ENCODE measurements at regions not wholly inside any gene's neighbourhood (a gene's known extent, or its start where the extent isn't known, plus 50 kb on each side); places are given as distances from the start of the nearest gene placed in this dataset.
A peak's percentile ranks its signal among the peaks of the same experiment; 100 is the strongest.
"Not testable (repeated sequence)": the region's sequence is repeated elsewhere in the genome, so short reads cannot be mapped to it uniquely, and the experiment has no call there.

GRCh38 chr1:219549215-219549614 lies 63.7 kb downstream of the ZC3H11B start:
- DNase-seq (ENCODE audit: low read depth in 2 of 2), result peak in 1 of 2 donors; percentile 18

GRCh38 chr1:219548386-219548785 lies 64.5 kb downstream of the ZC3H11B start:
- H3K27me3 ChIP-seq (ENCODE audit: control insufficient read depth, insufficient read depth, low read length), result no peaks in the 10 kb centered on the region
- no peak for TF ChIP-seq CTCF (conservative IDR thresholded peaks at IDR 0.05 in 1 of 2, IDR thresholded peaks at IDR 0.05 in 1 of 2; ENCODE audit: low read depth in 1 of 2, low read length in 2 of 2)
- no peak for TF ChIP-seq EZH2 (IDR thresholded peaks at IDR 0.05; ENCODE audit: low read length, missing control alignments)
- H3K4me3 ChIP-seq (replicated peaks in 1 of 4; ENCODE audit: control extremely low read depth in 1 of 4, insufficient read depth in 1 of 4, low read depth in 3 of 4, low read length in 4 of 4), result no peak overlapping the region
- no peak overlapping the region for H3K9ac ChIP-seq (ENCODE audit: insufficient read depth, low read length)
- H3K4me2 ChIP-seq (ENCODE audit: extremely low read depth, insufficient read depth, low read length), result no peak overlapping the region
- H3K4me1 ChIP-seq (ENCODE audit: control insufficient read depth, extremely low read depth, insufficient read depth, low read length), result no peaks in the 10 kb centered on the region
- no peaks in the 10 kb centered on the region for H4K20me1 ChIP-seq (ENCODE audit: control insufficient read depth, extremely low read depth, insufficient read depth, low read length)
- H3K9me3 ChIP-seq (ENCODE audit: control insufficient read depth, insufficient read depth, low read depth, low read length), result no peaks in the 10 kb centered on the region
- H2AFZ ChIP-seq (ENCODE audit: low read length), result no peak overlapping the region
- H3K36me3 ChIP-seq (ENCODE audit: control insufficient read depth, insufficient read depth, low read length), result no peaks in the 10 kb centered on the region
- no peaks in the 10 kb centered on the region for H3K79me2 ChIP-seq (ENCODE audit: control insufficient read depth, insufficient read depth, low read length)
- H3K27ac ChIP-seq (ENCODE audit: insufficient read depth, low read length), result no peak overlapping the region
- DNase-seq (ENCODE audit: low read depth in 2 of 2), result no peak

More at GRCh38 chr1:219549215-219549614, 63.7 kb downstream of the ZC3H11B start:
- H3K4me1 ChIP-seq (ENCODE audit: control insufficient read depth, extremely low read depth, insufficient read depth, low read length), result no peaks in the 10 kb centered on the region
- H3K36me3 ChIP-seq (ENCODE audit: control insufficient read depth, insufficient read depth, low read length), result no peaks in the 10 kb centered on the region
- H2AFZ ChIP-seq (ENCODE audit: low read length), result no peak overlapping the region
- H3K9ac ChIP-seq (ENCODE audit: insufficient read depth, low read length), result no peak overlapping the region
- no peak for TF ChIP-seq EZH2 (IDR thresholded peaks at IDR 0.05; ENCODE audit: low read length, missing control alignments)
- TF ChIP-seq CTCF (conservative IDR thresholded peaks at IDR 0.05 in 1 of 2, IDR thresholded peaks at IDR 0.05 in 1 of 2; ENCODE audit: low read depth in 1 of 2, low read length in 2 of 2), result no peak
- no peak overlapping the region for H3K27ac ChIP-seq (ENCODE audit: insufficient read depth, low read length)
- no peaks in the 10 kb centered on the region for H3K79me2 ChIP-seq (ENCODE audit: control insufficient read depth, insufficient read depth, low read length)
- H3K4me2 ChIP-seq (ENCODE audit: extremely low read depth, insufficient read depth, low read length), result no peak overlapping the region
- H3K9me3 ChIP-seq (ENCODE audit: control insufficient read depth, insufficient read depth, low read depth, low read length), result no peaks in the 10 kb centered on the region
- H4K20me1 ChIP-seq (ENCODE audit: control insufficient read depth, extremely low read depth, insufficient read depth, low read length), result no peaks in the 10 kb centered on the region
- H3K27me3 ChIP-seq (ENCODE audit: control insufficient read depth, insufficient read depth, low read length), result no peaks in the 10 kb centered on the region
- H3K4me3 ChIP-seq (replicated peaks in 1 of 4; ENCODE audit: control extremely low read depth in 1 of 4, insufficient read depth in 1 of 4, low read depth in 3 of 4, low read length in 4 of 4), result no peak overlapping the region

GRCh38 chr1:219545756-219546155 lies 67.1 kb downstream of the ZC3H11B start:
- H2AFZ ChIP-seq (ENCODE audit: low read length); H3K4me1 ChIP-seq (ENCODE audit: control insufficient read depth, extremely low read depth, insufficient read depth, low read length); H3K9ac ChIP-seq (ENCODE audit: insufficient read depth, low read length); H3K27me3 ChIP-seq (ENCODE audit: control insufficient read depth, insufficient read depth, low read length); H4K20me1 ChIP-seq (ENCODE audit: control insufficient read depth, extremely low read depth, insufficient read depth, low read length); H3K4me2 ChIP-seq (ENCODE audit: extremely low read depth, insufficient read depth, low read length); H3K9me3 ChIP-seq (ENCODE audit: control insufficient read depth, insufficient read depth, low read depth, low read length); H3K36me3 ChIP-seq (ENCODE audit: control insufficient read depth, insufficient read depth, low read length); DNase-seq (ENCODE audit: low read depth in 2 of 2); H3K4me3 ChIP-seq (replicated peaks in 1 of 4; ENCODE audit: control extremely low read depth in 1 of 4, insufficient read depth in 1 of 4, low read depth in 3 of 4, low read length in 4 of 4); H3K79me2 ChIP-seq (ENCODE audit: control insufficient read depth, insufficient read depth, low read length); H3K27ac ChIP-seq (ENCODE audit: insufficient read depth, low read length): not testable (repeated sequence)
